ENCODE measurements at regions not wholly inside any gene's neighbourhood (a gene's known extent, or its start where the extent isn't known, plus 50 kb on each side); places are given as distances from the start of the nearest gene placed in this dataset. TPM values are rescaled to one million over a fixed set of nuclear protein-coding genes. Genes with fewer than 3 reads are reported as not detected.

DNA sequence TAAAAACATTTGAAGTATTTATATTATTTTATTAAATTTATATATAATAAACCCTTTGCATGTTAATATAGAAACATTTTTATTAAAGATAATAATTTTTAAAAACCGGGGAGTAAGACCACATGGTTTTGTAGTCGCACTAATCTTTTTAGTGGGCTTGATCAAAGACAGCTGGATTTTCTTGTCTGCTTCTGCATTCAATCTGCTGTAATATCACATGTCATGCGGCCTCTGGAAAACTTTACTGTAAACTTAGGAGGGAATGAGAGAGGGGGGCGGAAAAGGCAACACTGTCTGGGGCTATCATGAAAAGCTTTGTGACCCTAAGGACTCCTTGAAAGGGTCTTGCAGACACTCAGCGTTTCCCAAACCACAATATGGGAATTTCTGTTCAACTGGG, 62.8 kb upstream of the NLGN4X start:
- intact Hi-C loops (cut with micrococcal nuclease; ENCODE audit: unreplicated experiment): no loop called here
- Mint-ChIP-seq H3K9me3 (ENCODE audit: low read depth, unreplicated experiment) (peaks cover 5% of the 10 kb centered on the region), H3K4me1 (ENCODE audit: low read depth, unreplicated experiment) (no peaks in the 10 kb centered on the region), H3K36me3 (ENCODE audit: insufficient read depth, unreplicated experiment) (no peaks in the 10 kb centered on the region), H3K4me3 (ENCODE audit: low read depth, unreplicated experiment) (no peak overlapping the region), H3K27me3 (ENCODE audit: unreplicated experiment) (no peaks in the 10 kb centered on the region), H3K27ac (ENCODE audit: unreplicated experiment) (no peak overlapping the region)
- no peak for TF ChIP-seq CTCF (IDR thresholded peaks at IDR 0.05; ENCODE audit: unreplicated experiment)
- CTCF ChIA-PET: no interaction called here
- no TSS peak for BruUV-seq (replicated peaks)
- no peak for DNase-seq

GRCh38 chrX:6283826-6284225, 55.2 kb upstream of the NLGN4X start:
- CTCF ChIA-PET: no interaction called here
- Mint-ChIP-seq H3K4me3 (ENCODE audit: low read depth, unreplicated experiment) (no peak overlapping the region), H3K9me3 (ENCODE audit: low read depth, unreplicated experiment) (peaks cover 10% of the 10 kb centered on the region), H3K27me3 (ENCODE audit: unreplicated experiment) (no peaks in the 10 kb centered on the region), H3K27ac (ENCODE audit: unreplicated experiment) (no peak overlapping the region), H3K36me3 (ENCODE audit: insufficient read depth, unreplicated experiment) (no peaks in the 10 kb centered on the region), H3K4me1 (ENCODE audit: low read depth, unreplicated experiment) (no peaks in the 10 kb centered on the region)
- intact Hi-C loops (cut with micrococcal nuclease; ENCODE audit: unreplicated experiment): no loop called here
- no TSS peak for BruUV-seq (replicated peaks)
- no peak for TF ChIP-seq CTCF (IDR thresholded peaks at IDR 0.05; ENCODE audit: unreplicated experiment)
- DNase-seq: no peak

- no peak for TF ChIP-seq CTCF (IDR thresholded peaks at IDR 0.05; ENCODE audit: unreplicated experiment)
- H3K9me3 Mint-ChIP-seq (ENCODE audit: low read depth, unreplicated experiment): peaks cover 23% of the 10 kb centered on the region
- H3K4me3 Mint-ChIP-seq (ENCODE audit: low read depth, unreplicated experiment): no peak overlapping the region
- H3K27ac Mint-ChIP-seq (ENCODE audit: unreplicated experiment): no peak overlapping the region
- CTCF ChIA-PET: no interaction called here
- no peaks in the 10 kb centered on the region for H3K36me3 Mint-ChIP-seq (ENCODE audit: insufficient read depth, unreplicated experiment)
- no peak for DNase-seq
- intact Hi-C loops (cut with micrococcal nuclease; ENCODE audit: unreplicated experiment): no loop called here
- H3K4me1 Mint-ChIP-seq (ENCODE audit: low read depth, unreplicated experiment): no peaks in the 10 kb centered on the region
- H3K27me3 Mint-ChIP-seq (ENCODE audit: unreplicated experiment): no peaks in the 10 kb centered on the region
- BruUV-seq (replicated peaks): no TSS peak
Observed at GRCh38 chrX:6279277-6279909, 50.7 kb upstream of the NLGN4X start.

Small RNA genes lying in the stretch of these regions (microRNA-seq; reads per million reads assigned to microRNA genes)
- not detected for gene MIR4770
